ENCODE measurements at regions not wholly inside any gene's neighbourhood (a gene's known extent, or its start where the extent isn't known, plus 50 kb on each side); places are given as distances from the start of the nearest gene placed in this dataset.

- Mint-ChIP-seq H3K4me3 (no peak overlapping the region), H3K9me3 (no peaks in the 10 kb centered on the region), H3K27ac (no peak overlapping the region), H3K27me3 (peaks cover 21 to 30% of the 10 kb centered on the region in 2 donors), H3K36me3 (no peaks in the 10 kb centered on the region), H3K4me1 (no peaks in the 10 kb centered on the region)
- no peaks in the 10 kb centered on the region for H3K4me1 ChIP-seq (ENCODE audit: insufficient read depth, low read length)
- H3K4me3 ChIP-seq (ENCODE audit: low read length in 2 of 2): no peak overlapping the region
- no peak overlapping the region for H3K27ac ChIP-seq (ENCODE audit: low read depth, low read length)
- intact Hi-C loops (cut with micrococcal nuclease): no loop called here
- DNase-seq: no peak
- no peaks in the 10 kb centered on the region for H3K9me3 ChIP-seq (ENCODE audit: control insufficient read depth in 1 of 2, low read length in 2 of 2)
- ChIA-PET POLR2A (ENCODE audit: partially characterized antibody) (no interaction called here), CTCF (ENCODE audit: partially characterized antibody) (no interaction called here)
- no peaks in the 10 kb centered on the region for H3K36me3 ChIP-seq (ENCODE audit: insufficient read depth, low read length)
- H3K27me3 ChIP-seq (ENCODE audit: insufficient read depth, low read length): no peaks in the 10 kb centered on the region
These were observed 210.7 kb upstream of the GPRIN3 start for GRCh38 chr4:89518259-89518658.

- H3K36me3 Mint-ChIP-seq: no peaks in the 10 kb centered on the region
- Histone ChIP-seq H3K27me3 (ENCODE audit: insufficient read depth, low read length) (no peaks in the 10 kb centered on the region), H3K36me3 (ENCODE audit: insufficient read depth, low read length) (no peaks in the 10 kb centered on the region), H3K4me1 (ENCODE audit: insufficient read depth, low read length) (peaks cover 3% of the 10 kb centered on the region), H3K27ac (ENCODE audit: low read depth, low read length) (no peak overlapping the region), H3K9me3 (ENCODE audit: control insufficient read depth in 1 of 2, low read length in 2 of 2) (no peaks in the 10 kb centered on the region), H3K4me3 (ENCODE audit: low read length in 2 of 2) (no peak overlapping the region)
- ChIA-PET POLR2A (ENCODE audit: partially characterized antibody) (no interaction called here), CTCF (ENCODE audit: partially characterized antibody) (interaction anchor here (1.1 kb wide), 1 partner anchor 9 kb away, joined by 3 read pairs; no protein-coding TSS in a partner anchor)
- H3K27ac Mint-ChIP-seq: no peak overlapping the region
- H3K4me3 Mint-ChIP-seq: no peak overlapping the region
- H3K9me3 Mint-ChIP-seq: no peaks in the 10 kb centered on the region
- no peak for DNase-seq
- intact Hi-C loops (cut with micrococcal nuclease): no loop called here
- H3K4me1 Mint-ChIP-seq: peaks cover 3% of the 10 kb centered on the region in 4 donors
- peaks cover 5 to 18% of the 10 kb centered on the region in 2 donors for H3K27me3 Mint-ChIP-seq
These were observed 207.2 kb upstream of the GPRIN3 start for GRCh38 chr4:89514811-89515210.

DNA sequence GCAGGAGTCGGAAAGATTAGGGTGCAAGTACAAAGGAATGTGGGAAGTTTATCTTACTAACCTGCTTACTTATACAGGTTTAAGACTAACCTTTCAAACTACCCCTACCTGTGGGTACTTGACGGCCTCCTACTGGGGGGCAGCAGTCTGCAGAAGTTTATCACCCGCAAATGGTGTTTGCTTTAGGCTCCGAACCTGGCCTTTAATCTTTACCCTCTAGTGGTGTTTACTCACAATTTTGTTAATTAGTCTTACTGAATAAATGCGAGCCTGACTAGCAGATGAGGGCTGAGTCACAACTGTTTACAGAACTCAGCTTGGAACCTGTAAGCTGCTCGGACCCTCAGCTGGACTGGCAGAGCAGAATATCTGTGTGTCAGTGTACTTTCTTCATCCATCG, 204.2 kb upstream of the GPRIN3 start:
- DNase-seq: no peak
- no peaks in the 10 kb centered on the region for H3K9me3 ChIP-seq (ENCODE audit: control insufficient read depth in 1 of 2, low read length in 2 of 2)
- H3K27ac ChIP-seq (ENCODE audit: low read depth, low read length): no peak overlapping the region
- intact Hi-C loops (cut with micrococcal nuclease): no loop called here
- H3K27me3 Mint-ChIP-seq: peaks cover 0 to 9% of the 10 kb centered on the region in 2 donors
- H3K36me3 Mint-ChIP-seq: no peaks in the 10 kb centered on the region
- no peak overlapping the region for H3K4me3 Mint-ChIP-seq
- peaks cover 8 to 9% (median 9%) of the 10 kb centered on the region in 4 donors for H3K4me1 Mint-ChIP-seq
- H3K4me1 ChIP-seq (ENCODE audit: insufficient read depth, low read length): peaks cover 9% of the 10 kb centered on the region
- H3K27me3 ChIP-seq (ENCODE audit: insufficient read depth, low read length): no peaks in the 10 kb centered on the region
- H3K9me3 Mint-ChIP-seq: peaks cover 0 to 2% (median 0%) of the 10 kb centered on the region in 8 donors
- no peak overlapping the region for H3K4me3 ChIP-seq (ENCODE audit: low read length in 2 of 2)
- ChIA-PET CTCF (ENCODE audit: partially characterized antibody) (no interaction called here), POLR2A (ENCODE audit: partially characterized antibody) (no interaction called here)
- H3K36me3 ChIP-seq (ENCODE audit: insufficient read depth, low read length): no peaks in the 10 kb centered on the region
- no peak overlapping the region for H3K27ac Mint-ChIP-seq

DNA sequence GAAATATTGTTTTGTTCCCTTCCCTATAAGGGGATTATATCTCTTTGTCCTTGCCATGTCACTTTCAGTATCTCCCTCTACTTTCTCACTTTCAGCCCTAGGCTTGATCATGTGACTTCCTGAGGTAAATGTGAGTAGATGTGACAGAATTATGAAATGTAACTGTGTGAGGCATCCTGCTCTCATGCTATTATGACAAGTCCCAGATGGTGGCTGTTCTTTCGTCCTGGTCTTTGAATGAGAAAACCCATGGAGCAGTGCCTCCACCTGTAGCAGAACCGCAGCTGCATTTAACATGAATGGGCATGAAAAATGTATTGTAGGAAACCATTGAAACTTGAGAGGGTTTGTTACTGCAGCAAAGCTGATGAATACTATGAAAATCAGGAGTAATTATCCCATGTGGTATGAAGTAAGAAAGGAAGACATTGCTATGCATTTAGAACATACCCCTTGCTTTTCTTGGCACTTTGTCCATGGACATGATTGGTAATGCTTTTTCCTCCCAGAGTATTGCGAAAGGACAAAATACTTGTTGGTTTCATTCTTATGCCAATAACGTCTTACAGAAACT, 202.2 kb upstream of the GPRIN3 start:
- Mint-ChIP-seq H3K4me3 (peak overlapping the region in 4 of 8 donors; percentile 1 to 30 (median 9)), H3K27me3 (peaks cover 0 to 5% of the 10 kb centered on the region in 2 donors), H3K4me1 (peaks cover 8 to 9% (median 9%) of the 10 kb centered on the region in 4 donors), H3K9me3 (peaks cover 0 to 2% (median 0%) of the 10 kb centered on the region in 8 donors), H3K36me3 (no peaks in the 10 kb centered on the region), H3K27ac (no peak overlapping the region)
- H3K27ac ChIP-seq (ENCODE audit: low read depth, low read length): no peak overlapping the region
- peak in 2 of 5 donors; percentile 3 to 5 for DNase-seq
- no peaks in the 10 kb centered on the region for H3K9me3 ChIP-seq (ENCODE audit: control insufficient read depth in 1 of 2, low read length in 2 of 2)
- no peaks in the 10 kb centered on the region for H3K36me3 ChIP-seq (ENCODE audit: insufficient read depth, low read length)
- ChIA-PET POLR2A (ENCODE audit: partially characterized antibody) (no interaction called here), CTCF (ENCODE audit: partially characterized antibody) (no interaction called here)
- intact Hi-C loops (cut with micrococcal nuclease): no loop called here
- H3K27me3 ChIP-seq (ENCODE audit: insufficient read depth, low read length): no peaks in the 10 kb centered on the region
- H3K4me3 ChIP-seq (ENCODE audit: low read length in 2 of 2): no peak overlapping the region
- peaks cover 9% of the 10 kb centered on the region for H3K4me1 ChIP-seq (ENCODE audit: insufficient read depth, low read length)

GRCh38 chr4:89506866-89507491, 199.4 kb upstream of the GPRIN3 start:
- POLR2A ChIA-PET (ENCODE audit: partially characterized antibody): no interaction called here
- Mint-ChIP-seq H3K9me3 (peaks cover 0 to 2% (median 0%) of the 10 kb centered on the region in 8 donors), H3K4me3 (no peak overlapping the region), H3K27ac (no peak overlapping the region), H3K27me3 (peaks cover 0 to 3% of the 10 kb centered on the region in 2 donors), H3K36me3 (no peaks in the 10 kb centered on the region), H3K4me1 (peaks cover 8 to 9% (median 9%) of the 10 kb centered on the region in 4 donors)
- H3K27me3 ChIP-seq (ENCODE audit: insufficient read depth, low read length): no peaks in the 10 kb centered on the region
- CTCF ChIA-PET (ENCODE audit: partially characterized antibody): no interaction called here
- H3K27ac ChIP-seq (ENCODE audit: low read depth, low read length): no peak overlapping the region
- no peaks in the 10 kb centered on the region for H3K36me3 ChIP-seq (ENCODE audit: insufficient read depth, low read length)
- intact Hi-C loops (cut with micrococcal nuclease): no loop called here
- no peak for DNase-seq
- H3K4me1 ChIP-seq (ENCODE audit: insufficient read depth, low read length): peaks cover 9% of the 10 kb centered on the region
- no peaks in the 10 kb centered on the region for H3K9me3 ChIP-seq (ENCODE audit: control insufficient read depth in 1 of 2, low read length in 2 of 2)
- H3K4me3 ChIP-seq (ENCODE audit: low read length in 2 of 2): no peak overlapping the region

DNA sequence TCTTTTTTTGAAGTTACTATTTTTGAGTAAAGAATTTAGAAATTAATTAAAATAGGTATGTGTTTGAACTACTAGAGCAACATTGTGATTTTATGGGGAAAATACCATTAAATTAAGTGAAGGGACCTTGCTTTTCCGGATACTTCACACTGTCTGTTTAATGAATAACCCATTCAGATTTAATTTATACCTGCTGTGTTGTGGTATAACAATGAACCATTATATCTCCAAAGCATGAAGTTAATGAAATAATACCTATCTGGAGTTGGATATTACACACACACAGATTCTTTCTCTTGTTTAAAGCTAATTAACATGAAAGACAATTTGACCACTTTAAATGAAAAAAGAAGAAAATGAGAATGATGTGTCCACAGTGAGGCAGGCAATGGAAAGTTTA, 195.0 kb upstream of the GPRIN3 start:
- H3K27me3 Mint-ChIP-seq: peaks cover 7 to 13% of the 10 kb centered on the region in 2 donors
- no peak overlapping the region for H3K27ac ChIP-seq (ENCODE audit: low read depth, low read length)
- H3K4me1 Mint-ChIP-seq: no peaks in the 10 kb centered on the region
- H3K27me3 ChIP-seq (ENCODE audit: insufficient read depth, low read length): peaks cover 3% of the 10 kb centered on the region
- H3K27ac Mint-ChIP-seq: no peak overlapping the region
- H3K36me3 ChIP-seq (ENCODE audit: insufficient read depth, low read length): no peaks in the 10 kb centered on the region
- intact Hi-C loops (cut with micrococcal nuclease): no loop called here
- CTCF ChIA-PET (ENCODE audit: partially characterized antibody): interaction anchor here (1.1 kb wide), 1 partner anchor 8 kb away, joined by 5 read pairs; no protein-coding TSS in a partner anchor
- no peaks in the 10 kb centered on the region for H3K9me3 Mint-ChIP-seq
- H3K36me3 Mint-ChIP-seq: no peaks in the 10 kb centered on the region
- POLR2A ChIA-PET (ENCODE audit: partially characterized antibody): no interaction called here
- H3K4me3 ChIP-seq (ENCODE audit: low read length in 2 of 2): no peak overlapping the region
- H3K4me1 ChIP-seq (ENCODE audit: insufficient read depth, low read length): no peaks in the 10 kb centered on the region
- no peak for DNase-seq
- H3K4me3 Mint-ChIP-seq: no peak overlapping the region
- no peaks in the 10 kb centered on the region for H3K9me3 ChIP-seq (ENCODE audit: control insufficient read depth in 1 of 2, low read length in 2 of 2)

DNA sequence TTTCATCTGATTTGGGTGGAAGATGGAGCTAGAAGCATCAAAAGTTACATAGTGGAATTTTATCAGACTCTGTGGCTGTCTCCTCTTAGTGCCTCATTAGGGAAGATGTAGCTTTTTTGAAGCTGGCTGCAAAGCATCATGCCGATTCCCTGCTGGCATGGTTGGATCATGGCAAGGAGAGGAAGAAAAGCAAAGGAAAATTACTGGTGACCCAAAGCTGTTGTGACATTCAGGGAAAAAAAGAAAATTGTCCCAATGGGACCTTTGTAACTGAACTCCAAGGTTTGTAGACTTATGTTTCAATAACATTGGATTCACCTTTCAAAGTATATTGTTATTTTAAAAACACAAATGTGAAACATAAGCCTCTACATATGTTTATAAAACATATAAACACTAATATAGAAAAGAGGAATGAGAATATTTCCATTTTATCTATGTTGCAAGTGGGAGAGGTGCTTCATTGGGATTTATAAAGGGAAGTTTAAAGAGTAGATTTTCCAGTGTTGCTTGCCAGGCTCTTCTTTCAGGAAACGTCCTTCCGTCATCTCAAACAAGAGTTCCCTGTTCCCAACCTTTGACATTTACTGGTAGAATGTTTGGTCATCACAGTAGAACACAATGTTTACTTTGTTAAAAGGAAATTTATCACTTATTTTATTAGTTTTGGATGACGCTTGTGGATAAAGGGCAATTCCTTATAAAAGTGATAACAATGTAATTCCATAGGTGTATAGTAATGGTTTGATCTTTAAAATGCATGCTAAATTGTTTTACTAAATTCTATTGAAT, 190.1 kb upstream of the GPRIN3 start:
- H3K36me3 Mint-ChIP-seq: no peaks in the 10 kb centered on the region
- H3K4me3 Mint-ChIP-seq: no peak overlapping the region
- ChIA-PET CTCF (ENCODE audit: partially characterized antibody) (no interaction called here), POLR2A (ENCODE audit: partially characterized antibody) (no interaction called here)
- Histone ChIP-seq H3K27me3 (ENCODE audit: insufficient read depth, low read length) (peaks cover 3% of the 10 kb centered on the region), H3K27ac (ENCODE audit: low read depth, low read length) (no peak overlapping the region), H3K36me3 (ENCODE audit: insufficient read depth, low read length) (no peaks in the 10 kb centered on the region), H3K4me3 (ENCODE audit: low read length in 2 of 2) (no peak overlapping the region), H3K9me3 (ENCODE audit: control insufficient read depth in 1 of 2, low read length in 2 of 2) (no peaks in the 10 kb centered on the region), H3K4me1 (ENCODE audit: insufficient read depth, low read length) (no peaks in the 10 kb centered on the region)
- H3K9me3 Mint-ChIP-seq: no peaks in the 10 kb centered on the region
- DNase-seq: no peak
- intact Hi-C loops (cut with micrococcal nuclease): no loop called here
- no peak overlapping the region for H3K27ac Mint-ChIP-seq
- peaks cover 6 to 13% of the 10 kb centered on the region in 2 donors for H3K27me3 Mint-ChIP-seq
- H3K4me1 Mint-ChIP-seq: no peaks in the 10 kb centered on the region
